ENCODE measurements at regions not wholly inside any gene's neighbourhood (a gene's known extent, or its start where the extent isn't known, plus 50 kb on each side); places are given as distances from the start of the nearest gene placed in this dataset.

DNA sequence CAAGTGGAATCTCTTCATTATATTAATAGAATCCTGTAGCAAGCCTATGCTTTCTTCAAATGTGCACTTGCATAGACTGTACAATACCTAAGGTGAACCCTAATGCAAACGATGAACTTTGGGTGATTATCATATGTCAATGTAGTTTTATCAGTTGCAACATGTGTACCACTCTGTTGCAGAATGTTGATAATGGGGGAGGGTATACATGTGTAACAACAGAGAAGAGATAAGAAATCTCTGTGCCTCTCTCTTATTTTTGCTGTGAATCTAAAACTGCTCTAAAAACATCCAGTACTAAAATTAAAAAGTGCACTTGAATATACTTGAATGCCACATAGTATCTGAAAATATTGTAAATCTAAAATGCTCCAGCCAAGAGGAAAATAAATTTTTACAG is 820.8 kb upstream of the MIR17HG start:
- DNase-seq, result no peak

- no peak for DNase-seq
Measured at GRCh38 chr13:90531744-90532143, 815.7 kb upstream of the MIR17HG start.

DNA sequence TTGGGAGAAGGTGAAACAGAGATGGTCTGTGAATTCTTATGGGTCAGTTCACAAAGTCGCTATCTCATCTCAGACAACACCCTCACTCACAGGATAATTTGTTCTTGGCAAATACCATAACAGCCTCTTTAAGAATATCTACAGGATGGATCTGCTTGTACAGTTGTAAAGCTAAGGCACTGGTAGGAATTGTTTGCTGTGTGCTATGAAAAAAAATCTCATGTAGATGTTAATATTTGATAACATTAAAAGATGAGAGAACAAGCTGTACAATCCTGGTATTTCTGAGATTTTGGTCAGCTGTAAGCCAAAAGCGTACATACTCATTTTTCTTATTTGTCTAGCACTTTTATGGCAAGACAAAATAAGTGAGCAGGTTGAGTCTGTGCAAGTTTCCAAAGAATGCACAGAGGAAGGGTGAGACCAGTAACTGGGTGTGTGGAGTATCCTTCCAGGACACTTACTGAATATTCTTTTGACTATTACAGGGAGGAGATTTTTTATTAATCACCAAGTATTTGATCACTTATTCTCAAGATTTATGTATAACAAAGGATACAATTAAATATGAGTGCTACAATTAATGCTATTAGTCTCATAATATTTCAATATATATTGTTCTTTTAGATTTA is 814.5 kb upstream of the MIR17HG start:
- no peak for DNase-seq

DNA sequence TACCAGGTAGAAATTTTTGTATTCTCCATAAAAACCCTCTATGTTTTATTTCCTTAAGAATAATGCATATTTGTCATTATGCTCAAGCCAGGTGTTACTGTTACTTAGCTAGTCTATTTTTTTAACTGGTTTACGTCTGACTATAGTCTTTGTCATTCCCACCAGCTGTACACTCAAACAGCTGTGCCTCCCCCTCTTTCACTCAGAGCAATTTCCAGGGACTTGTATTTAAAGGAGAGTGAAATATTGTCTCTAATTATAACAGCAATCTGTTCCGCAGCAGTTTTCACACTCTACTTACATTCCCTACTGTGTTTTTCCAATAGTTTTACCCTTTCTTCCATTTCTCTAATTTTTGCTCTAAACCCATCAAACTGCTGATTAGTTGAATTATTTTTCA is 813.6 kb upstream of the MIR17HG start:
- DNase-seq, result no peak

DNA sequence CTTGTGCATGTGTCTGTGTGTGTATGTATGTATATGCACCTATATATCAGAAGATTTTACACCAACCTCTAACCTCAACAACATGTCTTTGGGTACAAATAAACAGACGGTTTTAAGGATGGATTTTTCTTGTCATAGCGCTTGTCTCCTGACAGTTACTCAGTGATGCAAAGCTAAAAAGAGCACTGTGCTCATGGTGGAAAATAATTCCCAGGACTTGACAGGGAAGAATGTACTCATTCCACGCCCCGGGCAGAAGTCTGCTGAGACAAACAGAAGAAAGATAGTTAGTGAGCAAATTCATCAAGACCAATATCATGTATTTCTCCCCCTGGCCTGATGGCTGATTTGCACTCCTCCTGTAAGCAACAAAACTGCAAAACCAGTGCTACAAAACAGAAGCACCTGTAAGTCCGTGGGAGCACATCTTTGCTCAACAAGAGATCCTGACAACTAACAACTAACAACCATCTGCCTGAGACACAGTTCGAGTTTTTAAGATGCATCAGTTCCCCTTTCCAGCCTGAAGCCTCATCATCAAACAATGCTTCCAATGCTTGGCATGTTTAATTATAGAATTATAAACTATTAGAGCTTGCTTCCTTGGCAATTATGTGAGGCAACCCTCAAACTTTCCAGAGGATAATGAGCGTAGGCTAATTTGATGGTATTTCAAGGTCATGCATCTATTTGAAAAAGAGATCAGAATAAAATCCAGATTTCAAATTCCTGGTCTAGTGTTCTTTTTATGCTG is 812.7 kb upstream of the MIR17HG start:
- no peak for DNase-seq

DNA sequence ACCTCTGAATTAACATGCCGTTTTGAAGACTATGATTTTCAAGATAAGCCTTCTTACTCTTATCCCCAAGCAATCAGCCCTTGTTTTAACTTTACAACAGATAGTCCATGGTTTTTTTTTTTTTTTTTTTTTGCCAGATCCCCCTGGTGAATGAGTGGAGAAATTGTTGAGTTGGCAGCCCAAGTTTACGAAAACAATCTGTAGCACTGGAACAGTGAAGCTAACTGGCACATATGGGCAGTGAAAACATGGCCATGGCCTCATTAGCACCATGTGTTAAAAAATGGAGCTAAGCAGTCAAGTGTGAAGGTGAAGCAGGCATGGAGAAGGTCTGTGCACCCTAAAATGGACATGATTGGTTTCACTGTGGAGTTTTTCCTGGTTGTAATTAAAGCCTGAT is 812.1 kb upstream of the MIR17HG start:
- no peak for DNase-seq

DNA sequence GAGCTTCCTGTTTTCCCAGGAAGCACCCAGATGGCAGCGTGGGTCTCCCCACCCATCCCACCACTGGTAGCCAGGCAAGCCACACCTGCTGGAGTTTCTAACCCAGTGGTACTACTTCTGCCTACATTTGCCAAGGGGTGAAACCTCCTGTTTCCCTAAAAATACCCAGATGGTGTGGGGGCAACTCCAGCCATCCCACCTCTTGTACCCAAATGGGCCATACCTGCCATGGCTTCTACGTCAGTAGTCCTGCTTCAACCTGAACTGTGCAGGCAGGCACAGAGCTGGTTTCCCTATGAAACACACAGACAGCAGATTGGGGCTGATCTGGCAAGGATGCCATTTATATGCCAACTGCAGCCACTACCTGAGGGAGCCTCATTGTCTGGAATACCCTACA is 809.4 kb upstream of the MIR17HG start:
- no peak for DNase-seq

GRCh38 chr13:90541346-90541745 is 806.1 kb upstream of the MIR17HG start:
- DNase-seq, result no peak

- DNase-seq, result no peak
Measured at GRCh38 chr13:90542959-90543505, 804.5 kb upstream of the MIR17HG start.

DNA sequence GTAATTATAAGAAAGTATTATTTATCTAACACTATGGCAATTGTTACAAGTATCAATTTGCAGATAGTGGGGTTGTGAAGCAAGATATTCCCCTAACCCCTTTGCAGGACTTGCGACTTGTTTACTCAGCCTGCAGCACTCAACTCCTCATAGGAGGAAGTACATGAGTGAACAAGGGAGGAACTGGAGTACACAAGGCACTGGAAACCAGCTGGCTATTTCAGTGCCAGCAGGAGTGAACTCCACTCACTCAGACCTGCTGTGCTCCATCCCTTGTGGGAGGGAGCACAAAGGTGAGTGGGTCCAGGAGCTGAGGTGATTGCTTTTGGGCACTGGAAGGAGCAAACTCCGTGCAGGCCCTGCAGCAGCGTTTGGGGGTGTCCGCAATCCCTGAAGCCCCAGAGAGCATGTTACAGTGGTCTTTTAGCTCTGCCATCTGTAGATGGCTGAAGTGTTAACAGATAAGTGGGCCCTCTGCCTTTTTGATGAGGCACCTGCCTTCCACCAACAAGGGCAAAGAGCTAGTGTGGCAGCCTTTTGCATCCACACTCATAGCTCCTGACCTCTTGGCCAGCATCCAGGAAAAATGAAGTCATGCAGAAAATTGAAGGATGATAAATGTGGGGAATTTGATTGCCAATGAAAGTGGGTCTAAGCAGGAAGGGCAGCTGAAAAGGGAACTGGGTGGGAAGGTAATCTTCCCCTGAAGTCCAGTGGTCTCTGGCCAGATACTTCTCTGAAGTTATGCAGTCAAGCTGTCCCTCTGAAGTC is 802.2 kb upstream of the MIR17HG start:
- DNase-seq, result no peak

- DNase-seq, result no peak
Measured at GRCh38 chr13:90547272-90547790, 800.2 kb upstream of the MIR17HG start.

- DNase-seq, result no peak
Measured at GRCh38 chr13:90551253-90551652, 796.2 kb upstream of the MIR17HG start.

GRCh38 chr13:90552702-90553101 is 794.8 kb upstream of the MIR17HG start:
- DNase-seq, result no peak

GRCh38 chr13:90553159-90553558 is 794.3 kb upstream of the MIR17HG start:
- DNase-seq, result no peak

DNA sequence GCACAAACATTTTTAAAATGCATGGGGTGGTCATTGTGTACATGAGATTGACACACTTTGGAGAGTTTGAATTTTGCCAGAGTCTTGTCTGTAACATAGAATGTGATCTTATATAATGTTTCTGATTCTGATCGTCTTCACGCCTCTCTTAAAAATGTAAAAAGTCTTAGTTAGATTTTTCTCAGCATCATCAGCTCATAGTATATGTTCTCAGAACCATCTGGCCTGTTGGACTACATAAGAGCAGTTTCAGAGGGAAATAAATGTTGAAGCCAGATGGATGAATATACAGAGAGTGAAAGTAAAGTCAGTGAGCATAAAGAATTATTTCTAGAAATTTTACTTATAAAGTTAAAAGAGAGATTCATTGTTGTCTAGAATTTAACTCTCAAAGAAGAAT is 789.9 kb upstream of the MIR17HG start:
- DNase-seq, result no peak

DNA sequence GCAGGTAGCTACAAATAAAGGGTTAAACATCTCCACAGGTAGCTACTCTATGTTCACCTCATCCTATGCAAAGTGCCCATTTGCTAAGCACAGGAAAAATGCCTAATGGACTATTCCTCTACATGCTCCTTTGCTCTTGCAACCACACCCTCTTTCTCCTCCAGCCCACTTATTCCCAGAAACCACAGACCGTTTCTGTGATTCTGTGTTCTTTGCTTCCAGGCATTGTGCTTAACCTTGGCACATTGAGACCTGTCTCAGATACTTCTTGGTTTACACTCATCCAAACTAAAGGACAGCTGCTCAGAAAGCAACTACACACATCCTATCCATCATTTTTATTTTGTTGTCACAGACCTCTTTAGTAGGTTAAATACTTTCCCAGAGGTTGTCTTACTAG is 785.0 kb upstream of the MIR17HG start:
- DNase-seq, result no peak

DNA sequence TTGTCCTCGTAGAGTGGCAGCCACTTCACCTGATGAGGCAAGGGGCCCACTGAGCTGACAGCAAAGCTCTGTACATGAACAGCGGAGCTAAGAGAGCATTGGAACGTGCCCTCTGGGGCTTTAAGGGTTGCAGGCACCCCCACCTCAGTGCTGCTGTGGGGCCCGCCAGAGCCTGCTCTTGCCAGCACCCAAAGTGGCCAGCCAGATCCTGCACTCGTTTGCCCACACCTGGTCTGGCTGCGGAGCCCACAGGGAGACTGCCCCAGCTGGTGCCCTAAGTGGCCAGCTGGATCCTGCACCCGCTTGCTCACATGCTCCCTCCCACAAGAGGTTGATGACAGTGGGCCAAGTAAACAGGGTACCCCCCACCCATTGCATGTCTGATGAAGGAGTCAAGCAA is 783.4 kb upstream of the MIR17HG start:
- no peak for DNase-seq

DNA sequence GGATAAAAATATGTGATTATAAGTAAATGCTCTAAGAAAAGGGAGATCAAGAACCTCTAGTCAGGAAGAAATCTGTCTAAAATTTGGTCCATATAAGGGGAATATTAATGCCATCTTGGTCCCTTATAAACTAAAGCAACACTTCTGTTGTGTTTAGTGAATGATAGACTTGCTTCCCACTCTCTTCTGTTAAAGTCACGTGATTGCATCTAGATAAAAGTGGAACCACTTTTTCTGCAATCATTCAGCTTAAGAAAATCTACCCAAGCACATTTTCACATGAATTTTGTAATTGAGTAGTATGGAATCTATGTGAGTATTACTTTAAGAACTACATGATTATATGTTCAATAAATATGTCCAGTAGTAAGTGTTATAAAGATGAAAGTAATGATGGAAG is 782.9 kb upstream of the MIR17HG start:
- DNase-seq, result no peak

DNA sequence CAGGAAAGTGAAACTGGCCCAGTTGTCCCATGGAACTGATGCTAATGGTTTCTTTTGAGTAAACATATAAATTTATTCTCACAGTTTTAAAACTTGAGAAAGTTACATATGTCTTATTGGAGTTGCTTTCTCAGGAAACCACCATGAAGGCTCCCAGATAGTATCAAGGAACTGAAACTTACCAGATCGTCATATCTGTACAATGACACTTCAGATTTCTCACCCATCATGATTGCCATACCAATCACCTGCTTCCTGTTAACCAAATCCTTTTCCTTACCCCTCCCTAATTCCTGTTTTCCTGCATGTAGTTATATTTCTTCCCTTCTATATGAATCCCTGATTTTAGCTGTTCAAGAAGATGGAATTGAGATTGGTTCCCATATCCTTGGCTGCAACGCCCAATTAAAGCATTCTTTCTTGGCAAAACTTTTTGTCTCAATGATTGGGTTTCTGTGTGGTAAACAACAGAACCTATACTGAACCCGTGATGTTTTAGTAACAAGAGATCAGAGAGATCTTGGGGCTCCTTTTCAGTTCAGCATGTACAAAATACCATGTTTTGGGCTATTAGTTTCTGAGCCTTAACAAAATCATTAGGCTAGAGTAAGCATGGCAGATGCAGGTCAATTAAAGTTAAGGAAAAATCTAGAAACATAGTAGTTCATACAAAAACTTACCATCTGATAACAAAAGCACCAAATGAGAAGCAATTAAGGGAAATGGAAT is 781.3 kb upstream of the MIR17HG start:
- DNase-seq, result no peak

- DNase-seq, result no peak
Measured at GRCh38 chr13:90568165-90568564, 779.3 kb upstream of the MIR17HG start.

- no peak for DNase-seq
Measured at GRCh38 chr13:90576067-90576466, 771.4 kb upstream of the MIR17HG start.

DNA sequence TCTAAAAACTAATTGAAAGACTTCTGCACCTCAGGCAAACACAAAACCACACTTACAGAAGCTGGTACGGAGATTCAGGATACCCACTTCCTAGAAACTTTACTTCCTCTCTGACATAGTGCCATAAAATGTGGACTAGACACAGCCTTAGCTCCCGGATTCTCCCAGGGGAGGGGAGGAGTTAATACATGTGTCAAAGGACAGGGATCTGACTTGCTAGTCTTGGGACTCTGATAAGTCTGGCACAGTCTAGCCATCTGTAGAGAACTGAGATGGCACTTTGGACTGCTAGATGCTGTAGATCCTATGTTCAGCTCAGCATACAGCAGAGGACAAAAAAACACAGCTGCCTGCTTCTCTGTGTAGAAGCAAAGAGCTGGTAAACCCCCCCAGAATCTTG is 769.8 kb upstream of the MIR17HG start:
- DNase-seq, result no peak

GRCh38 chr13:90585392-90585791 is 762.1 kb upstream of the MIR17HG start:
- no peak for DNase-seq

Data from activated T-cell treated with anti-CD3 and anti-CD28 coated beads for 4 hours (primary cell).